Activated T-cell treated with anti-CD3 and anti-CD28 coated beads, Interleukin-2, amount 50 U/mL, for 4 hours (primary cell): ENCODE measurements at regions not wholly inside any gene's neighbourhood (a gene's known extent, or its start where the extent isn't known, plus 50 kb on each side); places are given as distances from the start of the nearest gene placed in this dataset.
"Not testable (repeated sequence)": the region's sequence is repeated elsewhere in the genome, so short reads cannot be mapped to it uniquely, and the experiment has no call there.

Experiments used
- ATAC-seq, 2 donors: fragments of 200-7000 bp; cut with Tn5 transposase; one replicate each; pipeline ENCODE4 v1.10.0; 2021
- DNase-seq: peaks from one replicate; pipeline ENCODE4 v3.0.0-alpha.2; 2020
- H3K27me3 Mint-ChIP-seq: one replicate; pipeline ENCODE4 v1.8.0; 2021; ENCODE audit warnings: low read depth, mixed read lengths
- H3K36me3 Mint-ChIP-seq: one replicate; pipeline ENCODE4 v1.8.0; 2022; ENCODE audit warnings: mixed read lengths; ENCODE audit not compliant: insufficient read depth
- H3K4me1 Mint-ChIP-seq: one replicate; pipeline ENCODE4 v1.8.0; 2021; ENCODE audit warnings: low read depth, mixed read lengths
- H3K4me3 Mint-ChIP-seq: one replicate; pipeline ENCODE4 v1.8.0; 2021; ENCODE audit warnings: mild to moderate bottlenecking, moderate library complexity, mixed read lengths
- H3K9me3 Mint-ChIP-seq: one replicate; pipeline ENCODE4 v1.8.0; 2021; ENCODE audit warnings: mixed read lengths

DNA sequence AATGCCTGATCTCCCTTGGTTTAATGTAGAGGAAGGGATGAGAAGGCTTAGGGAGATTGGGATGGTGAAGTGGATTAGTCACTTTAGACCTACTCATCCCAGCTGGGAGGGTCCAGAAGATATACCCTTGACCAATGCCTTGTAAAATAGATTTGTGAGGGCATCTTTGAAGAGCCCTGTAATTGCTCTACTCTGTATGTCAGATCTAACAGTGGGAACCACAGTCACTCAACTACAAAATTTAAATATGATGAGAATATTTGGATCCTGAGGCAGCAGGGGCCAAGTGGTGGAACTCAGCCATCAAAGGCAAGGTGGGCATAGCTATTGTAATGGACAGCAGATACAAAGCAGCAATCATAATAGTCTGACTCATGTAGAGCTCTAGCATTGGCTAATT lies 1272.9 kb upstream of the CITED2 start:
- H3K27me3 Mint-ChIP-seq, H3K4me1 Mint-ChIP-seq, DNase-seq, H3K4me3 Mint-ChIP-seq, ATAC-seq, H3K36me3 Mint-ChIP-seq: not testable (repeated sequence)
- peaks cover 14% of the 10 kb centered on the region for H3K9me3 Mint-ChIP-seq

DNA sequence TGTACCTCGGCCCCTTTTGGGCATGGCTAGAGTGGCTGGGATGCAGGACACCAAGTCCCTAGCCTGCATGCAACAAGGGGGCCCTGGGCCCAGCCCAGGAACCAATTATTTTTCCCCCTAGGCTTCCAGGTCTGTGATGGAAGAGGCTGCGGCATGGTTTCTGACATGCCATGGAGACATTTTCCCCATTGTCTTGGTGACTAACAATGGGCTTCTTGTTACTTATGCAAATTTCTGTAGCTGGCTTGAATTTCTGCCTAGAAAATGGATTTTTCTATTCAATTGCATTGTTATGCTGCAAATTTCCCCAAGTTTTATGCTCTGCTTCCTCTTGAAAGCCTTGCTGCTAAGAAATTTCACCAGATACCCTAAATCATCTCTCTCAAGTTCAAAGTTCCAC lies 1269.6 kb upstream of the CITED2 start:
- ATAC-seq: no peak
- no peaks in the 10 kb centered on the region for H3K4me1 Mint-ChIP-seq
- peaks cover 14% of the 10 kb centered on the region for H3K9me3 Mint-ChIP-seq
- H3K36me3 Mint-ChIP-seq: no peaks in the 10 kb centered on the region
- H3K4me3 Mint-ChIP-seq: no peak overlapping the region
- no peak for DNase-seq
- no peaks in the 10 kb centered on the region for H3K27me3 Mint-ChIP-seq

DNA sequence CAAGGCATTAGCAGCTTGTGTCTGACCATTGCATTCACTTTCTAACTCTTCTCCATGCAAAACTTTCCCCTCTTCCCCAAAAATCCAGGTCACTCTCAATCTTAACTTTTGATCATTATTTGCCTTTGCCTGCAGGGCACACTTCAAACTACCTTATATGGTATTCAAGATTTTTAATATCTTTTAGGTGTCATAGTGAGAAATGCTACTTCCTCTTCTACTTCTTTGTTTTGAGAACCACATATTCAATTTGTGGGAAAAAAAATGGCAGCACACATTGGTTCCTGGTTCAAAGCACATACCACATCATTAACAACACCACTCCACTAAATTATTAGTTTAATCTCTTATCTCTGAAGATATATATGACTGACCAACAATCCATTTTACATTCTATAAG lies 1267.0 kb upstream of the CITED2 start:
- Mint-ChIP-seq H3K27me3 (no peaks in the 10 kb centered on the region), H3K36me3 (no peaks in the 10 kb centered on the region), H3K4me1 (no peaks in the 10 kb centered on the region), H3K4me3 (no peak overlapping the region), H3K9me3 (peaks cover 3% of the 10 kb centered on the region)
- DNase-seq: no peak
- ATAC-seq: no peak

DNA sequence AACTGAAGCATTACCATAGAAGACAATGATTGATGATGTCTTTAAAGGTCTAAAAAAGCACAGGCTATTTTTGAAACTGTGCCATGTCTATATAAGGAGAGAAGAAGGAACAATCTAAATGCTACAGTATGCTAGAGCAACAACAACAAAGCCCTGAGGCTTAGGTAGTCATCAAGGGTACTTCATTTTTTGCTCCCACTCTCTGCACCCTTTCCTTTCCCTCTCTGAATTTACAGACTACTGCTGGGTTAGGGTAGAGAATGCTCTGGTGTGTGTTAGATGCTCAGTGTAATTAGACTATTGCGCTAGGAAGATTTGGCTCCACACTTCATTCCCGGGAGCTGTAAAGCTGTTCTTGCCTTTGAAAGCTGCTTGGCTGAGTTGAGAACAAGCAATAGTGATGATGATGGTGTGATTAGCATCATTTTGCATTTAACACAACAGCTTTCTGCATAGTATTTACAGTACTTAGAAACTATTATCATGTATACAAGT lies 1262.5 kb upstream of the CITED2 start:
- H3K4me1 Mint-ChIP-seq: no peaks in the 10 kb centered on the region
- DNase-seq (no peak), ATAC-seq (no peak)
- H3K9me3 Mint-ChIP-seq: no peaks in the 10 kb centered on the region
- H3K27me3 Mint-ChIP-seq: no peaks in the 10 kb centered on the region
- no peak overlapping the region for H3K4me3 Mint-ChIP-seq
- H3K36me3 Mint-ChIP-seq: no peaks in the 10 kb centered on the region

DNA sequence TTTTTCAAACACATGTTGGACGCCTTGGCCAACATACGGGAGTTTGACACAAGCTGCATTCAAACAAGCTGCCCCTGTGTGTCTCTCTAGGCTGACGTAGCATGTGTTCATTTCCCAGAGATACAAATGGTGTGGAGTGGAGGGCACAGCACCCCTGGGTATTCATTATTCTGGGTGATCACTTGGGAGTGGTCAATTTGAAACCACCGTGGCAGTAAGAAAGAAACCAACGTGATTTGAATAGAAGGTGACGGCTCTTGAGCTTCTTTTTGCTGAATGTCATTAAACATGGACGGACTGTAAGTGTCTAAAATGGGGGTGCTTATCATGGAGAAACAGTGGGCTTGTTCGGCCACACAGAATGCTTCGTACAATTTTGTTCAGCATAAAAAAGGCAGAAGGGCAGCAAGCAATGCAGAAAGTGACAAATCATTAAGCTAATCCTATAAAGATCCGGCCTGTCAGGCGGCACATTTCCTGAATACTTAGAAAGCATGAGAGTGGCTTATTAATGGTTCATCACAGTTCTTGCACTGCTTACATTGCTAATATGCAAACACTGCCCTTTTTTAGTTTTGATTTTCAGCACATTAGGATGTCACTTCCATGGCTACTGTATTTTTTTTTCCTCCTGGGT lies 1261.9 kb upstream of the CITED2 start:
- DNase-seq (no peak), ATAC-seq (no peak)
- Mint-ChIP-seq H3K4me3 (no peak overlapping the region), H3K4me1 (no peaks in the 10 kb centered on the region), H3K27me3 (no peaks in the 10 kb centered on the region), H3K36me3 (no peaks in the 10 kb centered on the region), H3K9me3 (no peaks in the 10 kb centered on the region)

DNA sequence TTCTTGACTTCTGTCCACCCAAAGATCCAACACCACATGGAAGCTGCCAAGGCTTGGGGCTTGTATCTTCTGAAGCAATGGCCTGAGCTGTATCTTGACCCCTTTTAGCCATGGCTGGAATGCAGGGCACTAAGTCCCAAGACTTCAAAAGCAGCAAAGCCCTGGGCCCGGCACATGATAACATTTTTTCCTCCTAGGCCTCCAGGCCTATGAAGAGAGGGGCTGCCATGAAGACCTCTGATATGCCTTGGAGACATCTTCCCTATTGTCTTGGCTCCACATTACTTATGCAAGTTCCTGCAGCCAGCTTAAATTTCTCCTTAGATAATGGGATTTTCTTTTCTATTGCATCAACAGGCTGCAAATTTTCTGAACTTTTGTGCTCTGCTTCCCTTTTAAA lies 1252.6 kb upstream of the CITED2 start:
- ATAC-seq (no peak), DNase-seq (no peak)
- Mint-ChIP-seq H3K4me3 (no peak overlapping the region), H3K27me3 (no peaks in the 10 kb centered on the region), H3K36me3 (no peaks in the 10 kb centered on the region), H3K9me3 (peaks cover 17% of the 10 kb centered on the region), H3K4me1 (no peaks in the 10 kb centered on the region)

DNA sequence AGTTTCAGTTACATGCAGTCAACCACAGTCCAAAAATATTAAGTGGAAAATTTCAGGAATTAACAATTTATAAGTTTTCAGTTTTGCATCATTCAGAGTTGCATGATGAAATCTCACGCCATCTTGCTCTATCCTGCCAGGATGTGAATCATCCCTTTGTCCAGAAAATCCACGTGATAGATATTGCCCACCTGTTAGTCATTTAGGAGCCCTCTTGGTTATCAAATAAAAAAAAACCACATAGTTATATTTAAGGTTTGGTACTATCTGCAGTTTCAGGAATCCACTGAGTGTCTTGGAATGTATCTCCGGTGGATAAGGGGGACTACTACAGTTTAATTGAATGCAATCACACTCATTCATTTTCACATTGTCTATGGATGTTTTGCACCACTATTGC lies 1249.0 kb upstream of the CITED2 start:
- H3K36me3 Mint-ChIP-seq: no peaks in the 10 kb centered on the region
- no peaks in the 10 kb centered on the region for H3K4me1 Mint-ChIP-seq
- no peak overlapping the region for H3K4me3 Mint-ChIP-seq
- peaks cover 17% of the 10 kb centered on the region for H3K9me3 Mint-ChIP-seq
- ATAC-seq: no peak
- no peak for DNase-seq
- H3K27me3 Mint-ChIP-seq: peaks cover 3% of the 10 kb centered on the region

DNA sequence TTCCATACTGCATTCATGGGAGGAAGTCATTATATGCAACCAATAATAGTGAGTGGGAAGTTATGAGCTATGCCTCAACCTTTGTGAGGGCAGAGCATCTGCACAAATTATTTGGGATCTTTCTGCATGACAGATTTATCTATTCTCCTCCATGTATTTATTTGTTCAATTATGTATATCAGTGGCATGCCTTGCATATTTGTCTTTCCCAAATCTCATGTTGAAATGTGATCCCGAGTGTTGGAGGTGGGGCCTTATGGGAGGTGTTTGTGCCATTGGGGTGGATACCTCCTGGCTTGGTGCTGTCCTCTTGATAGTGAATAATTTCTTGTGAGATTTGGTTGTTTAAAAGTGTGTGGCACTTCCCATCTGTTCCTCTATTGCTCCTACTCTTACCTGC lies 1246.0 kb upstream of the CITED2 start:
- H3K36me3 Mint-ChIP-seq: no peaks in the 10 kb centered on the region
- H3K4me3 Mint-ChIP-seq: no peak overlapping the region
- no peaks in the 10 kb centered on the region for H3K4me1 Mint-ChIP-seq
- no peak for ATAC-seq
- H3K27me3 Mint-ChIP-seq: peaks cover 3% of the 10 kb centered on the region
- peaks cover 3% of the 10 kb centered on the region for H3K9me3 Mint-ChIP-seq
- no peak for DNase-seq

DNA sequence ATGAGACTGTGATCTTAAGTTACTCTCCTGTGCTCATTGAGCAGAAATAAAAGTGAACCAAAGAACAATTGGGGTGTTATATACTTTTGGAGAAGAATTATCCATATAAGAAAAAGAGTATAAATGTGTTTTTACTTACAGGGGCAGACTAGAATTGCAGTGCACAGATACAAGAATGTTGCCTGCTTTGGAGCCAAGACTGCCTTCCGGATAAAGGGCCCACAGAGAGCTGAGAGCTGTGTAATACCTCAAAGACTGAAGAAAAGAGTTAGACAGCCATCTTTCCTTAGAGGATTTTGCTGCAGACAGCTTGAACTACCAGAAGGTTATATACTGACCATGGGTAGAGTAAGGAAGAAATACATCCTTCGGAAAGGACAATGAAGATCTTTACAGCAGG lies 1235.5 kb upstream of the CITED2 start:
- no peaks in the 10 kb centered on the region for H3K36me3 Mint-ChIP-seq
- H3K9me3 Mint-ChIP-seq: no peaks in the 10 kb centered on the region
- no peak for ATAC-seq
- H3K4me1 Mint-ChIP-seq: no peaks in the 10 kb centered on the region
- H3K4me3 Mint-ChIP-seq: no peak overlapping the region
- no peak for DNase-seq
- no peaks in the 10 kb centered on the region for H3K27me3 Mint-ChIP-seq

DNA sequence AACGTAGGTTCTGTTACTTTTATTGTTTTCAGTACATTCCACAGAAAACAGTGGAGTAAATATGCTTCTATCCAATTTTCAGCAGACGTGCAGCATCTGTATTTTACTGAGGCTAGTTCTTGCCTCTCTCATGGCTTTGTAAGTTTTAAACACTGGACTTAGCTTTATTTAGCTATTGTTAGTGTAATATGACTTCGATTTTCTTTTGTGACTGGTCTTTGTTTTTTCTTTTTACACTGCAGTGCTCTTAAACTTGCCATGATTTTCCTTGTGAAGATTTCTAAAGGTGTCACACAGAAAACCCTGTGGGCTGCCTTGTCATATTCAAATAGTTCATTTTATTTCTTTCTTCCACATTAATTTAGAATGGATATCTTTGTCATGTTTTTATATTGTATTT lies 1234.9 kb upstream of the CITED2 start:
- H3K36me3 Mint-ChIP-seq: no peaks in the 10 kb centered on the region
- H3K4me3 Mint-ChIP-seq: no peak overlapping the region
- no peak for ATAC-seq
- no peaks in the 10 kb centered on the region for H3K9me3 Mint-ChIP-seq
- no peak for DNase-seq
- no peaks in the 10 kb centered on the region for H3K4me1 Mint-ChIP-seq
- no peaks in the 10 kb centered on the region for H3K27me3 Mint-ChIP-seq

DNA sequence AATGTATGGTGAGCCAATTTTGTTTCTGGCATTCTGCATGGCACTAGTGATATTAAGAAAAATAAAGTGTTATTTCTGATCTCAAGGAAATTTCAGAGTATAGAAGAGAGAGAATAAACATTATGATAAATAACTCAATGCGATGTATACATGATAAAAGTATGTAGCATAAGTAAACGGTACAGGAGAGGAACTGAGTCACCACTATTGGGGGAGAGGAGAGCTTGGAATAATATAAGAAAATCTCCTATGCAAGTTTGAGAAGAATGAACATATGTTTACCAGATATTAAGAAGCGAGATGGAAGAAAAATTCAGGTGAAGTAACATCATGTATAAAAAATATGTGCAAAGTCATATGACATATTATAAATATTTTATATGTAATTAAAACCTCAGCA lies 1230.3 kb upstream of the CITED2 start:
- H3K4me3 Mint-ChIP-seq: no peak overlapping the region
- H3K36me3 Mint-ChIP-seq: no peaks in the 10 kb centered on the region
- no peaks in the 10 kb centered on the region for H3K9me3 Mint-ChIP-seq
- no peaks in the 10 kb centered on the region for H3K4me1 Mint-ChIP-seq
- no peaks in the 10 kb centered on the region for H3K27me3 Mint-ChIP-seq
- ATAC-seq (no peak), DNase-seq (no peak)

DNA sequence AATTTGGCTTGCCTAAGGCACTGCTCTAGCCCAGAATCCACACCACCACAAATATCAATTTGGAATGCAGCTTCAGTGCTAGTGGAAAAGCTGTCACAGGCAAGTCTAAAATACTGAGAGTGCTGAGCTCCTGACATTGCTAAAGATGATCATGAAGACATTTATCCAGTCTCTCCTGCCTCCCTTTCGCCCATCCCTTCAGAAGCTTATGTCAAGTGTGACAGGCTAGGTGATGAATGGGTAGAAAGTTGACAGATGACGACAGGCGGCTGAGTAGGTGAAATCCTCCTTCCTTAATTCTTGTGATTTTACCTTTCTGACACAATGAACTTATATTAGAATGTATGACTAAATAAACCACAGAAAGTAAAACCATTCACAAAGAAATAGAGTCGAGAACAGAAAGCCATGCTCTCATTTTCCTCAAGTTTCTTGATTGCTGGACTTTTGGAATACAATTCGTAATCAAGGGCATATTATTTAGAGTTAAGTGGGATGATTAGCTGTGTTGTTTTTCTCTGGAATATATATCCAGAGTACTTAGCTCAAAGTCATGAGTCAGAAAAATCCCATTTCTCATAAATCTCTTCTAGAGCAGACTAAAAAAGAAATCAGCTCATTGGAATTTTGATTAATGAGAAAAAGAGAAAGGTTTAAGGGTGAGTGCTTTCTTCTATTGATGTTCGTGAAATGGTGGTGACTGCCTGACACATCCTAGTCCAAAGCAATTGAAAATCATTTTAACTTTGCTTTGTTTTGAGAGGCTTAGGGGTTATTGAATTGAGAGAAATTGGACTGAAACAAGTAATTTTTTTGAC lies 1228.2 kb upstream of the CITED2 start:
- DNase-seq: no peak
- no peak for ATAC-seq
- no peak overlapping the region for H3K4me3 Mint-ChIP-seq
- no peaks in the 10 kb centered on the region for H3K27me3 Mint-ChIP-seq
- H3K36me3 Mint-ChIP-seq: no peaks in the 10 kb centered on the region
- no peaks in the 10 kb centered on the region for H3K9me3 Mint-ChIP-seq
- H3K4me1 Mint-ChIP-seq: no peaks in the 10 kb centered on the region

DNA sequence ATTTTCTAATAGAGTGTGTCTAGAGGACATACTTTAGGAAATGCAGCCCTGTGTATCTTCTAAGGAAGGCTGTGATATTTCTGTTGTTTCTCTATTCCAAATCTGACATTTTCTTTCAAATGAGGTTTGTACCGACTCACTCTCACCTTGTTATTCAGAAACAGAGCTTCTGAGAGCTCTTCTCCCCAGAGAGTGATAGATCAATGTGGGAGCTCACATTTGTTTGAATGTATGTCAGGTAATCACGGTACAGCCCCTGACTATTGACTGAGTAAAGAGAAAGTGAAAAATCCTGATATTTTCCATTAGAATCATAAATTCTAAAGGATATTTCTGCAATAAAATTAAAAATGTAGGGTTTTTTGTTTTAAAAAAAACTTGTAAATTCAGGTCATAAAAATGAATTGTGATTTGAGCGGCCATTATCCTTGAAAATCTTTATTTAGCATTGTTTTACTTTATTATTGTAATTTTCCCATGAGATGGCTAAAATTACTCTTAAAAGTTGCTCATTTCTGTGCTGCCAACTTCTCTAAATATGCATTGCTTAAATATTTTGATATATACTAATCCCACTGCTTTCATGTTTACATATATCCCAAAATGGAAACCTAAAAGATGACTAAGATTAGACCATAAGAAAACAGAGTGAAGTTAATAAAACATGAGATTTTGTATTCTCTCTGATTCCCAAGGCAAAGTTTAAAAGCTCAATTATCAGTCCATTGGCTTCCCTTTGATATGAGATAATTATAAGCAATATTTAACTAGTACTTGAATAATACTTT lies 1226.8 kb upstream of the CITED2 start:
- H3K27me3 Mint-ChIP-seq: no peaks in the 10 kb centered on the region
- ATAC-seq (no peak), DNase-seq (no peak)
- no peaks in the 10 kb centered on the region for H3K4me1 Mint-ChIP-seq
- no peaks in the 10 kb centered on the region for H3K9me3 Mint-ChIP-seq
- no peaks in the 10 kb centered on the region for H3K36me3 Mint-ChIP-seq
- no peak overlapping the region for H3K4me3 Mint-ChIP-seq

DNA sequence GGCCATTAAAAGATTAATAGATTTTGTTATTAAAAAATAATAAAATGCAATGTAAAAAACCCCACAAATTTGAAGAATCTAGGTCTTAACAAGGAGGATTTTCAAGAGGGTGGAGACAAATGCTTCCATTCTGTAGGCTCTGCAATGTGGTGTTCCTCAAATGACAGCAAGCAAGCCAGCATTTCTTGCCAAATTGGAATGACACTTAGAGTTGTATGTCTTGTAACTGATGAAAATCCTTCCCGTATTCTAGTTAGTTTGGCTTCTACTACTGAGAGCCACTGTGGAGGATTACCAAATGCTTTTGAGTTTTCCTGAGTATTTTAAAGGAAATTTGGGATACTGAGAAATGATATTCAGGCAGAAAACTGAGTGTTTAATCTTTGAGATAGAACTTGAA lies 1225.5 kb upstream of the CITED2 start:
- ATAC-seq (no peak), DNase-seq (no peak)
- no peak overlapping the region for H3K4me3 Mint-ChIP-seq
- H3K36me3 Mint-ChIP-seq: no peaks in the 10 kb centered on the region
- H3K4me1 Mint-ChIP-seq: no peaks in the 10 kb centered on the region
- no peaks in the 10 kb centered on the region for H3K9me3 Mint-ChIP-seq
- H3K27me3 Mint-ChIP-seq: no peaks in the 10 kb centered on the region

DNA sequence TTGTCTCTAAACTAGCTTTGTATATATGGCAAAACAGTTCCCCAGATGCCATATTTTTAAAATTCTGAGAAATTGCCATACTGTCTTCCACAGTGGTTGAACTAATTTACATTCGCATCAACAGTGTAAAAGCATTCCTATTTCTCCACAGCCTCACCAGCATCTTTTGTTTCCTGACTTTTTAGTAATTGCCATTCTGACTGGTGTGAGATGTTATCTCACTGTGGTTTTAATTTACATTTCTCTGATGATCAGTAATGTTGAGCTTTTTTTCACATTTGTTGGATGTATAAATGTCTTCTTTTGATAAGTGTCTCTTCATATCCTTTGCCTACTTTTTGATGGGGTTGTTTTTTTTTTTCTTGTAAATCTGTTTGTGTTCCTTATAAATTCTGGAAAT lies 1222.7 kb upstream of the CITED2 start:
- Mint-ChIP-seq H3K4me3 (no peak overlapping the region), H3K27me3 (no peaks in the 10 kb centered on the region), H3K4me1 (no peaks in the 10 kb centered on the region), H3K36me3 (no peaks in the 10 kb centered on the region), H3K9me3 (peaks cover 6% of the 10 kb centered on the region)
- DNase-seq (no peak), ATAC-seq (no peak)
